Natural killer cell (primary cell): ENCODE measurements at regions not wholly inside any gene's neighbourhood (a gene's known extent, or its start where the extent isn't known, plus 50 kb on each side); places are given as distances from the start of the nearest gene placed in this dataset.

Experiments
- ATAC-seq, 3 donors: fragments of 150-1000 bp in 2 of 3; fragments of 200-7000 bp in 1 of 3; cut with Tn5 transposase; 1 replicate in 1 of 3; 2 replicates in 2 of 3; pipeline ENCODE4 v1.10.0; 2021; ENCODE audit warnings: mild to moderate bottlenecking in 2 of 3, moderate library complexity in 2 of 3
- DNase-seq, 2 donors: peaks; one replicate each; pipeline versions ENCODE4 v3.0.0 to v3.0.0-alpha.2; 2013 to 2021; ENCODE audit warnings: mixed read lengths in 1 of 2
- H3K27ac ChIP-seq: one replicate; pipeline ENCODE4 v1.5.1; 2013; ENCODE audit warnings: mild to moderate bottlenecking, low read length
- H3K27me3 ChIP-seq: one replicate; pipeline ENCODE4 v1.6.1; 2013; ENCODE audit warnings: low read length; ENCODE audit not compliant: control insufficient read depth, insufficient read depth
- H3K36me3 ChIP-seq: one replicate; pipeline ENCODE4 v1.6.1; 2013; ENCODE audit warnings: low read length; ENCODE audit not compliant: control insufficient read depth, insufficient read depth
- H3K4me1 ChIP-seq: one replicate; pipeline ENCODE4 v1.6.1; 2013; ENCODE audit warnings: low read length; ENCODE audit not compliant: control insufficient read depth, insufficient read depth
- H3K4me3 ChIP-seq: one replicate; pipeline ENCODE4 v1.5.1; 2013; ENCODE audit warnings: low read length
- H3K9me3 ChIP-seq: one replicate; pipeline ENCODE4 v1.6.1; 2013; ENCODE audit warnings: low read length; ENCODE audit not compliant: control insufficient read depth, insufficient read depth
- H3K27ac Mint-ChIP-seq, 2 donors: one replicate each; pipeline ENCODE4 v1.8.0; 2022; ENCODE audit warnings: mild to moderate bottlenecking in 2 of 2, mixed read lengths in 2 of 2, moderate library complexity in 1 of 2
- H3K27me3 Mint-ChIP-seq, 2 donors: one replicate each; pipeline ENCODE4 v1.8.0; 2022; ENCODE audit warnings: low read depth in 2 of 2, mixed read lengths in 2 of 2
- H3K36me3 Mint-ChIP-seq: one replicate; pipeline ENCODE4 v1.8.0; 2022; ENCODE audit warnings: mixed read lengths
- H3K4me1 Mint-ChIP-seq, 2 donors: one replicate each; pipeline ENCODE4 v1.8.0; 2022; ENCODE audit warnings: mixed read lengths in 2 of 2
- H3K4me3 Mint-ChIP-seq: one replicate; pipeline ENCODE4 v1.8.0; 2022; ENCODE audit warnings: mild to moderate bottlenecking, moderate library complexity, mixed read lengths
- H3K9me3 Mint-ChIP-seq, 2 donors: one replicate each; pipeline ENCODE4 v1.8.0; 2022; ENCODE audit warnings: mixed read lengths in 2 of 2
- CTCF ChIP-seq: fragments of 200-600 bp; IDR thresholded peaks from one replicate; pipeline ENCODE4 v1.8.0; 2022; ENCODE audit warnings: antibody characterized with exemption
- WGBS: methylation state at CpG from one replicate; pipeline ENCODE4 v1.1.7; 2013; ENCODE audit warnings: missing lambda C conversion rate; ENCODE audit not compliant: insufficient coverage; 5-methylcytosine and 5-hydroxymethylcytosine counted together
- intact Hi-C: fragments of 100-400 bp; cut with micrococcal nuclease; formaldehyde crosslinking; loops from one replicate; pipeline ENCODE4 v1.14.2; 2022

- 20% methylated on average over 1 of the region's 2 CpGs for whole genome bisulfite sequencing
- Histone ChIP-seq H3K27me3 (no peaks in the 10 kb centered on the region), H3K36me3 (no peaks in the 10 kb centered on the region), H3K27ac (no peak overlapping the region), H3K4me3 (no peak overlapping the region), H3K4me1 (no peaks in the 10 kb centered on the region), H3K9me3 (no peaks in the 10 kb centered on the region)
- Mint-ChIP-seq H3K27me3 (no peaks in the 10 kb centered on the region), H3K36me3 (peaks cover 18% of the 10 kb centered on the region), H3K27ac (no peak overlapping the region), H3K4me1 (no peaks in the 10 kb centered on the region), H3K4me3 (no peak overlapping the region), H3K9me3 (peaks cover 23 to 30% of the 10 kb centered on the region in 2 donors)
- ATAC-seq (no peak), DNase-seq (no peak)
- intact Hi-C loops: no loop called here
- no peak for TF ChIP-seq CTCF
These were observed 690.5 kb downstream of the FRK start for GRCh38 chr6:115370202-115370601.

GRCh38 chr6:115365783-115366182 lies 694.9 kb downstream of the FRK start:
- Histone ChIP-seq H3K27me3 (no peaks in the 10 kb centered on the region), H3K36me3 (no peaks in the 10 kb centered on the region), H3K4me1 (no peaks in the 10 kb centered on the region), H3K27ac (no peak overlapping the region), H3K9me3 (no peaks in the 10 kb centered on the region), H3K4me3 (no peak overlapping the region)
- Mint-ChIP-seq H3K9me3 (peaks cover 14 to 23% of the 10 kb centered on the region in 2 donors), H3K4me1 (no peaks in the 10 kb centered on the region), H3K27ac (no peak overlapping the region), H3K4me3 (no peak overlapping the region), H3K27me3 (no peaks in the 10 kb centered on the region), H3K36me3 (peaks cover 8% of the 10 kb centered on the region)
- intact Hi-C loops: no loop called here
- ATAC-seq (no peak), DNase-seq (no peak)
- TF ChIP-seq CTCF: no peak
- WGBS: 87% methylated on average over 4 of the region's 4 CpGs

- Histone ChIP-seq H3K9me3 (no peaks in the 10 kb centered on the region), H3K4me1 (no peaks in the 10 kb centered on the region), H3K27me3 (no peaks in the 10 kb centered on the region), H3K27ac (no peak overlapping the region), H3K4me3 (no peak overlapping the region), H3K36me3 (no peaks in the 10 kb centered on the region)
- H3K27ac Mint-ChIP-seq: no peak overlapping the region
- intact Hi-C loops: no loop called here
- no peak for TF ChIP-seq CTCF
- H3K27me3 Mint-ChIP-seq: no peaks in the 10 kb centered on the region
- DNase-seq: no peak
- no peak for ATAC-seq
- WGBS: 92% methylated on average over 3 of the region's 4 CpGs
- peaks cover 15 to 17% of the 10 kb centered on the region in 2 donors for H3K9me3 Mint-ChIP-seq
- H3K4me1 Mint-ChIP-seq: no peaks in the 10 kb centered on the region
- peaks cover 8% of the 10 kb centered on the region for H3K36me3 Mint-ChIP-seq
- no peak overlapping the region for H3K4me3 Mint-ChIP-seq
These were observed 697.3 kb downstream of the FRK start for GRCh38 chr6:115363379-115363778.

GRCh38 chr6:115362234-115362633 lies 698.5 kb downstream of the FRK start:
- no peak for DNase-seq

More at GRCh38 chr6:115362234-115362633, 698.5 kb downstream of the FRK start:
- no peak for ATAC-seq
- H3K27ac Mint-ChIP-seq: no peak overlapping the region
- intact Hi-C loops: no loop called here
- no peak for TF ChIP-seq CTCF
- Histone ChIP-seq H3K27me3 (no peaks in the 10 kb centered on the region), H3K4me1 (no peaks in the 10 kb centered on the region), H3K36me3 (no peaks in the 10 kb centered on the region), H3K4me3 (no peak overlapping the region), H3K27ac (no peak overlapping the region), H3K9me3 (no peaks in the 10 kb centered on the region)
- H3K27me3 Mint-ChIP-seq: no peaks in the 10 kb centered on the region
- no peaks in the 10 kb centered on the region for H3K4me1 Mint-ChIP-seq
- H3K36me3 Mint-ChIP-seq: no peaks in the 10 kb centered on the region
- H3K9me3 Mint-ChIP-seq: peaks cover 13 to 16% of the 10 kb centered on the region in 2 donors
- no peak overlapping the region for H3K4me3 Mint-ChIP-seq
- WGBS: no CpG with 5 or more reads among the region's 1 CpG
